Prostate gland (tissue), 2 donors: ENCODE measurements at regions not wholly inside any gene's neighbourhood (a gene's known extent, or its start where the extent isn't known, plus 50 kb on each side); places are given as distances from the start of the nearest gene placed in this dataset.

Experiments used
- DNase-seq: peaks from one replicate; pipeline ENCODE4 v3.0.0-alpha.2; 2019; ENCODE audit warnings: low spot score
- H3K27ac ChIP-seq, 2 donors: fragments of 200-600 bp; sonication (generic); 2 replicates each; pipeline ENCODE4 v1.5.1; 2017 to 2019
- H3K27me3 ChIP-seq: fragments of 200-600 bp; sonication (generic); replicated peaks from 2 replicates; pipeline ENCODE4 v1.5.1; 2019; ENCODE audit not compliant: insufficient read depth
- H3K36me3 ChIP-seq, 2 donors: fragments of 200-600 bp; sonication (generic); 1 replicate in 1 of 2; 2 replicates in 1 of 2; pipeline versions ENCODE4 v1.5.1 to v1.8.1; 2017 to 2019
- H3K4me1 ChIP-seq: fragments of 200-600 bp; sonication (generic); replicated peaks from 2 replicates; pipeline ENCODE4 v1.5.1; 2019
- H3K4me3 ChIP-seq, 2 donors: fragments of 200-600 bp; sonication (generic); 2 replicates each; pipeline ENCODE4 v1.5.1; 2017 to 2019
- H3K9me3 ChIP-seq: fragments of 200-600 bp; sonication (generic); 2 replicates; pipeline ENCODE4 v1.5.1; 2017
- CTCF ChIP-seq, 4 experiments: fragments of 200-600 bp in 2 of 4; fragments of 450-650 bp in 2 of 4; sonication (generic) in 2 of 4; IDR thresholded peaks; 1 replicate in 3 of 4; 2 replicates in 1 of 4; pipeline ENCODE4 v1.5.1; 2016 to 2019; ENCODE audit warnings: antibody characterized with exemption in 4 of 4, mild to moderate bottlenecking in 2 of 4, moderate library complexity in 2 of 4
- POLR2A ChIP-seq: fragments of 450-650 bp; IDR thresholded peaks from one replicate; pipeline ENCODE4 v1.6.1; 2016; ENCODE audit warnings: antibody characterized with exemption, mild to moderate bottlenecking
- POLR2AphosphoS5 ChIP-seq: sonication (generic); formaldehyde crosslinking; IDR thresholded peaks from one replicate; pipeline ENCODE4 v1.6.1; 2017; ENCODE audit warnings: antibody characterized with exemption
- WGBS: methylation state at CpG from one replicate; pipeline ENCODE4 v1.1.5; 2018; 5-methylcytosine and 5-hydroxymethylcytosine counted together
- intact Hi-C: fragments of 100-400 bp; cut with DNase I; formaldehyde crosslinking; loops from one replicate; pipeline ENCODE4 v1.14.2; 2022

GRCh38 chr9:84107081-84107480 is 126.5 kb downstream of the RMI1 start:
- H3K36me3 ChIP-seq: no peaks in the 10 kb centered on the region
- WGBS: 67% methylated on average over 2 of the region's 2 CpGs
- intact Hi-C loops: no loop called here
- no peak overlapping the region for H3K4me3 ChIP-seq
- no peak for DNase-seq
- H3K27ac ChIP-seq: no peak overlapping the region
- TF ChIP-seq POLR2AphosphoS5 (no peak), CTCF (IDR thresholded peaks at IDR 0.05) (no peak), POLR2A (no peak)
- H3K9me3 ChIP-seq: no peaks in the 10 kb centered on the region
- no peaks in the 10 kb centered on the region for H3K4me1 ChIP-seq
- H3K27me3 ChIP-seq: no peaks in the 10 kb centered on the region

- Histone ChIP-seq H3K4me3 (no peak overlapping the region), H3K36me3 (no peaks in the 10 kb centered on the region), H3K27ac (no peak overlapping the region), H3K27me3 (no peaks in the 10 kb centered on the region), H3K4me1 (no peaks in the 10 kb centered on the region), H3K9me3 (no peaks in the 10 kb centered on the region)
- no peak for DNase-seq
- TF ChIP-seq CTCF (IDR thresholded peaks at IDR 0.05): no peak
- TF ChIP-seq POLR2AphosphoS5: no peak
- TF ChIP-seq POLR2A: no peak
- WGBS: 11% methylated on average over 1 of the region's 1 CpG
- intact Hi-C loops: no loop called here
Observed at GRCh38 chr9:84107995-84108394, 127.4 kb downstream of the RMI1 start.

- no peak overlapping the region for H3K4me3 ChIP-seq
- no peaks in the 10 kb centered on the region for H3K9me3 ChIP-seq
- no peak overlapping the region for H3K27ac ChIP-seq
- 91% methylated on average over 3 of the region's 3 CpGs for WGBS
- H3K36me3 ChIP-seq: no peaks in the 10 kb centered on the region
- H3K27me3 ChIP-seq: no peaks in the 10 kb centered on the region
- TF ChIP-seq CTCF (IDR thresholded peaks at IDR 0.05) (no peak), POLR2AphosphoS5 (no peak), POLR2A (no peak)
- DNase-seq: no peak
- intact Hi-C loops: no loop called here
- H3K4me1 ChIP-seq: no peaks in the 10 kb centered on the region
Observed at GRCh38 chr9:84111726-84112125, 131.1 kb downstream of the RMI1 start.

- Histone ChIP-seq H3K36me3 (no peaks in the 10 kb centered on the region), H3K27me3 (no peaks in the 10 kb centered on the region), H3K4me3 (no peak overlapping the region), H3K27ac (no peak overlapping the region), H3K4me1 (no peaks in the 10 kb centered on the region), H3K9me3 (no peaks in the 10 kb centered on the region)
- no peak for TF ChIP-seq CTCF (IDR thresholded peaks at IDR 0.05)
- TF ChIP-seq POLR2AphosphoS5: no peak
- no peak for TF ChIP-seq POLR2A
- 26% methylated on average over 1 of the region's 1 CpG for WGBS
- intact Hi-C loops: no loop called here
- no peak for DNase-seq
Observed at GRCh38 chr9:84121991-84122523, 141.5 kb downstream of the RMI1 start.

GRCh38 chr9:84122572-84122971 is 142.0 kb downstream of the RMI1 start:
- intact Hi-C loops: no loop called here
- no peak for TF ChIP-seq POLR2AphosphoS5
- no peak for TF ChIP-seq CTCF (IDR thresholded peaks at IDR 0.05)
- TF ChIP-seq POLR2A: no peak

More at GRCh38 chr9:84122572-84122971, 142.0 kb downstream of the RMI1 start:
- WGBS: 88% methylated on average over 1 of the region's 1 CpG
- no peaks in the 10 kb centered on the region for H3K4me1 ChIP-seq
- H3K27ac ChIP-seq: no peak overlapping the region
- DNase-seq: no peak
- no peak overlapping the region for H3K4me3 ChIP-seq
- no peaks in the 10 kb centered on the region for H3K9me3 ChIP-seq
- H3K36me3 ChIP-seq: no peaks in the 10 kb centered on the region
- H3K27me3 ChIP-seq: no peaks in the 10 kb centered on the region
